ENCODE measurements at regions not wholly inside any gene's neighbourhood (a gene's known extent, or its start where the extent isn't known, plus 50 kb on each side); places are given as distances from the start of the nearest gene placed in this dataset.

DNA sequence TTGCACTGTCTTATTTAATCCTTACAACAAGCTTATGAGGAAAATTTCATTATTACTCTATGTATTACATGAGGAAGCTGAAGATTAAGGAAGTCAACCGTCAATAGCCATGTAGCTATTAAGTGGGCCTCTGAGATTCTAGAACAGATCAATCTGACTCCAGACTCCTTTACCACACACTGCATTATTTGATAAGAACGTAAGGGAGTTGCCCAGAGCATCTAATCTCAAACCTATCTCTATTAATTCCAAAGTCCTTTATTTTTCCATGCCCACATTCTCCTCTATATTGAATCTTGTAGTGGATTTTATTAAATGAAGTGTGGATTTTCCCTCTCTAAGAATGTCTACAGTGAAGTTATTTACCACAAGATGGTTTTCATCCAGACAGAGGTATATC, 118.2 kb upstream of the MTAP start:
- DNase-seq (ENCODE audit: low spot score) = no peak
- TF ChIP-seq CTCF (IDR thresholded peaks at IDR 0.05; ENCODE audit: extremely low read depth, missing control alignments) = no peak

- no peak for TF ChIP-seq CTCF (IDR thresholded peaks at IDR 0.05; ENCODE audit: extremely low read depth, missing control alignments)
Observed at GRCh38 chr9:21684831-21685362, 117.5 kb upstream of the MTAP start.

GRCh38 chr9:21685502-21685901, 116.9 kb upstream of the MTAP start:
- no peak for TF ChIP-seq CTCF (IDR thresholded peaks at IDR 0.05; ENCODE audit: extremely low read depth, missing control alignments)
- DNase-seq (ENCODE audit: low spot score) = no peak

More at GRCh38 chr9:21684831-21685362, 117.5 kb upstream of the MTAP start:
- DNase-seq (ENCODE audit: low spot score) = no peak

- no peak for DNase-seq (ENCODE audit: low spot score)
- TF ChIP-seq CTCF (IDR thresholded peaks at IDR 0.05; ENCODE audit: extremely low read depth, missing control alignments) = no peak
Observed at GRCh38 chr9:21686738-21687137, 115.7 kb upstream of the MTAP start.

DNA sequence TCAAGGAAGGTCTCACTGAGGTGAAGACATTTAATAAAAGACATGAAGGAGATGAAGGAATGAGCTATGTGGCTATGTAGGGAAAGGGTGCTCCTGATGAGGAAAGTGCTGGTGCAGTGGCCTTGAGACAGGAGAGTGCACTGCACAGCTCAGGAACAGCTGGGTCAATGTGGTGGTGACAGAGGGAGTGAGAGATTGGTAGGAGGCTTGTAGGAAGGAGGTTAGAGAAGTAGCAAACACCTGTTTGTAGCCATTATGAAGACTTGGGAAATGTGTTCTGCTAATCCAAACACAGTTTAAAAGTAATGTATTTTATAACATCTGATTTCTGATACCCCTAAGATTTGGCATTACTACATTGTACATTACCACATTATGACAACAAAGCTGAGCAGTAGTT, 115.1 kb upstream of the MTAP start:
- TF ChIP-seq CTCF (IDR thresholded peaks at IDR 0.05; ENCODE audit: extremely low read depth, missing control alignments) = no peak
- DNase-seq (ENCODE audit: low spot score) = no peak

- no peak for TF ChIP-seq CTCF (IDR thresholded peaks at IDR 0.05; ENCODE audit: extremely low read depth, missing control alignments)
- no peak for DNase-seq (ENCODE audit: low spot score)
Observed at GRCh38 chr9:21688108-21689102, 114.0 kb upstream of the MTAP start.

DNA sequence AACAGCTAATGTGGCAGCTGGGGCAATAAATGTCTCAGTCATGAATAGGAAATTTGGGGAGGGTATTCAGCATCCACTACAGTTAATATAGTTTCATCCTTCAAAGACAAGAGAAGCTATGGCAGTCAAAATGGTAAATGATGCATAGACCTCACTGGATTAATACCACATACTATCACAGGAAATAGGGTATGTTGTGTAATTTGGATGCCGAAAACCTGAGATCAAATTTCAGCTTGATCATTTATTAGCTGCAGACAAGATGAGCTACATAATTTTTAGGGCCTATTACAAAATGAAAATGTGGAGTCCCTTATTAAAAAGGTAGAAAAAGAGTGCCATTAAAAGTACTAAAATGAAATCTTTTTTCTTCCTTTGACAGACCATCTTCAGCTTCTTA, 112.6 kb upstream of the MTAP start:
- no peak for TF ChIP-seq CTCF (IDR thresholded peaks at IDR 0.05; ENCODE audit: extremely low read depth, missing control alignments)

More for the DNA sequence above, 112.6 kb upstream of the MTAP start:
- DNase-seq (ENCODE audit: low spot score) = no peak

Data from GM20000 (cell line).